CD4-positive, alpha-beta memory T cell (primary cell): ENCODE measurements at regions not wholly inside any gene's neighbourhood (a gene's known extent, or its start where the extent isn't known, plus 50 kb on each side); places are given as distances from the start of the nearest gene placed in this dataset.

Experiments
- CTCF ChIA-PET: fragments of 350-600 bp; sonication (Branson Sonifier 250); formaldehyde crosslinking; loops from one replicate; lab custom pipeline; 2021; ENCODE audit warnings: inconsistent platforms; ENCODE audit not compliant: partially characterized antibody; lab: Charles Lee
- POLR2A ChIA-PET: fragments of 350-600 bp; sonication (Branson Sonifier 250); formaldehyde crosslinking; loops from one replicate; lab custom pipeline; 2021; ENCODE audit not compliant: partially characterized antibody; lab: Charles Lee
- DNase-seq, 5 donors: peaks; one replicate each; pipeline versions ENCODE4 v3.0.0 to v3.0.0-alpha.2; 2020 to 2022; ENCODE audit warnings: mixed read lengths in 1 of 5
- H3K27ac ChIP-seq: one replicate; pipeline ENCODE4 v1.7.0; 2013; ENCODE audit warnings: low read depth, low read length
- H3K27me3 ChIP-seq: 2 replicates; pipeline ENCODE4 v1.7.0; 2013; ENCODE audit warnings: mild to moderate bottlenecking, low read length, moderate library complexity; ENCODE audit not compliant: insufficient read depth
- H3K36me3 ChIP-seq: 2 replicates; pipeline ENCODE4 v1.7.0; 2013; ENCODE audit warnings: mild to moderate bottlenecking, low read length, moderate library complexity; ENCODE audit not compliant: insufficient read depth
- H3K4me1 ChIP-seq: 2 replicates; pipeline ENCODE4 v1.7.0; 2013; ENCODE audit warnings: mild to moderate bottlenecking, low read length, moderate library complexity; ENCODE audit not compliant: insufficient read depth
- H3K4me3 ChIP-seq, 2 donors: one replicate each; pipeline ENCODE4 v1.7.0; 2013; ENCODE audit warnings: low read length in 2 of 2, mild to moderate bottlenecking in 1 of 2
- H3K9me3 ChIP-seq, 2 donors: one replicate each; pipeline ENCODE4 v1.7.0; 2013; ENCODE audit warnings: low read length in 2 of 2, control low read depth in 1 of 2; ENCODE audit not compliant: control insufficient read depth in 1 of 2
- H3K27ac Mint-ChIP-seq, 7 donors: one replicate each; pipeline ENCODE4 v1.8.0; 2020 to 2021; ENCODE audit warnings: mixed read lengths in 7 of 7, mild to moderate bottlenecking in 6 of 7, inconsistent platforms in 3 of 7, moderate library complexity in 3 of 7
- H3K27me3 Mint-ChIP-seq, 2 donors: one replicate each; pipeline ENCODE4 v1.8.0; 2020 to 2021; ENCODE audit warnings: mixed read lengths in 2 of 2
- H3K36me3 Mint-ChIP-seq, 2 donors: one replicate each; pipeline ENCODE4 v1.8.0; 2020 to 2021; ENCODE audit warnings: mixed read lengths in 2 of 2, inconsistent platforms in 1 of 2, mild to moderate bottlenecking in 1 of 2
- H3K4me1 Mint-ChIP-seq, 4 donors: one replicate each; pipeline ENCODE4 v1.8.0; 2020 to 2021; ENCODE audit warnings: mixed read lengths in 4 of 4, mild to moderate bottlenecking in 1 of 4
- H3K4me3 Mint-ChIP-seq, 8 donors: one replicate each; pipeline ENCODE4 v1.8.0; 2020 to 2021; ENCODE audit warnings: mixed read lengths in 8 of 8, mild to moderate bottlenecking in 7 of 8, moderate library complexity in 6 of 8, inconsistent platforms in 3 of 8
- H3K9me3 Mint-ChIP-seq, 8 donors: one replicate each; pipeline ENCODE4 v1.8.0; 2020 to 2021; ENCODE audit warnings: mixed read lengths in 8 of 8, mild to moderate bottlenecking in 5 of 8, inconsistent platforms in 3 of 8, moderate library complexity in 1 of 8
- intact Hi-C: fragments of 100-400 bp; cut with micrococcal nuclease; formaldehyde crosslinking; loops from one replicate; pipeline ENCODE4 v1.15.1; 2023

GRCh38 chr4:71259911-71260331 lies 78.9 kb upstream of the SLC4A4 start:
- Mint-ChIP-seq H3K4me1 (peaks cover 5 to 15% (median 8%) of the 10 kb centered on the region in 4 donors), H3K36me3 (no peaks in the 10 kb centered on the region), H3K4me3 (no peak overlapping the region), H3K9me3 (no peaks in the 10 kb centered on the region), H3K27ac (no peak overlapping the region), H3K27me3 (peaks cover 0 to 3% of the 10 kb centered on the region in 2 donors)
- Histone ChIP-seq H3K4me1 (peaks cover 9% of the 10 kb centered on the region), H3K4me3 (no peak overlapping the region), H3K36me3 (no peaks in the 10 kb centered on the region), H3K9me3 (no peaks in the 10 kb centered on the region), H3K27me3 (no peaks in the 10 kb centered on the region), H3K27ac (no peak overlapping the region)
- ChIA-PET POLR2A (no interaction called here), CTCF (no interaction called here)
- intact Hi-C loops, result no loop called here
- DNase-seq, result no peak

- H3K27me3 ChIP-seq, result no peaks in the 10 kb centered on the region
- peaks cover 9% of the 10 kb centered on the region for H3K4me1 ChIP-seq
- Mint-ChIP-seq H3K27me3 (peaks cover 0 to 3% of the 10 kb centered on the region in 2 donors), H3K9me3 (no peaks in the 10 kb centered on the region), H3K4me1 (peaks cover 5 to 15% (median 8%) of the 10 kb centered on the region in 4 donors), H3K4me3 (no peak overlapping the region), H3K36me3 (no peaks in the 10 kb centered on the region), H3K27ac (no peak overlapping the region)
- H3K9me3 ChIP-seq, result no peaks in the 10 kb centered on the region
- H3K36me3 ChIP-seq, result no peaks in the 10 kb centered on the region
- H3K27ac ChIP-seq, result no peak overlapping the region
- intact Hi-C loops, result no loop called here
- ChIA-PET CTCF (no interaction called here), POLR2A (no interaction called here)
- DNase-seq, result no peak
- H3K4me3 ChIP-seq, result no peak overlapping the region
Measured at GRCh38 chr4:71260544-71260943, 78.3 kb upstream of the SLC4A4 start.

GRCh38 chr4:71261001-71261400 lies 77.8 kb upstream of the SLC4A4 start:
- intact Hi-C loops, result no loop called here
- no peaks in the 10 kb centered on the region for H3K27me3 ChIP-seq
- Mint-ChIP-seq H3K9me3 (no peaks in the 10 kb centered on the region), H3K27me3 (peaks cover 0 to 3% of the 10 kb centered on the region in 2 donors), H3K4me1 (peaks cover 5 to 15% (median 8%) of the 10 kb centered on the region in 4 donors), H3K27ac (no peak overlapping the region), H3K4me3 (no peak overlapping the region), H3K36me3 (no peaks in the 10 kb centered on the region)
- no peaks in the 10 kb centered on the region for H3K36me3 ChIP-seq
- H3K9me3 ChIP-seq, result no peaks in the 10 kb centered on the region
- no peak overlapping the region for H3K27ac ChIP-seq
- POLR2A ChIA-PET, result no interaction called here
- CTCF ChIA-PET, result no interaction called here
- DNase-seq, result no peak
- H3K4me1 ChIP-seq, result peaks cover 9% of the 10 kb centered on the region
- no peak overlapping the region for H3K4me3 ChIP-seq

GRCh38 chr4:71261633-71262121 lies 77.1 kb upstream of the SLC4A4 start:
- Histone ChIP-seq H3K27ac (no peak overlapping the region), H3K27me3 (no peaks in the 10 kb centered on the region), H3K4me1 (peaks cover 9% of the 10 kb centered on the region), H3K4me3 (no peak overlapping the region), H3K36me3 (no peaks in the 10 kb centered on the region), H3K9me3 (no peaks in the 10 kb centered on the region)
- H3K27me3 Mint-ChIP-seq, result peaks cover 0 to 2% of the 10 kb centered on the region in 2 donors
- DNase-seq, result peak in 1 of 5 donors; percentile 4
- no peaks in the 10 kb centered on the region for H3K9me3 Mint-ChIP-seq
- intact Hi-C loops, result no loop called here
- ChIA-PET CTCF (no interaction called here), POLR2A (no interaction called here)
- peak overlapping the region in 4 of 8 donors; percentile 0 to 54 (median 15) for H3K4me3 Mint-ChIP-seq
- H3K27ac Mint-ChIP-seq, result no peak overlapping the region
- no peaks in the 10 kb centered on the region for H3K36me3 Mint-ChIP-seq
- peaks cover 5 to 15% (median 8%) of the 10 kb centered on the region in 4 donors for H3K4me1 Mint-ChIP-seq

- CTCF ChIA-PET, result no interaction called here
- H3K4me1 Mint-ChIP-seq, result peaks cover 5 to 15% (median 8%) of the 10 kb centered on the region in 4 donors
- no peak for DNase-seq
- no peak overlapping the region for H3K27ac Mint-ChIP-seq
- Histone ChIP-seq H3K27me3 (no peaks in the 10 kb centered on the region), H3K36me3 (no peaks in the 10 kb centered on the region), H3K27ac (no peak overlapping the region), H3K9me3 (no peaks in the 10 kb centered on the region), H3K4me1 (peaks cover 9% of the 10 kb centered on the region), H3K4me3 (no peak overlapping the region)
- intact Hi-C loops, result no loop called here
- peak overlapping the region in 1 of 8 donors; percentile 54 for H3K4me3 Mint-ChIP-seq
- H3K9me3 Mint-ChIP-seq, result no peaks in the 10 kb centered on the region
- H3K27me3 Mint-ChIP-seq, result peaks cover 0 to 2% of the 10 kb centered on the region in 2 donors
- POLR2A ChIA-PET, result no interaction called here
- H3K36me3 Mint-ChIP-seq, result no peaks in the 10 kb centered on the region
Measured at GRCh38 chr4:71262161-71262560, 76.7 kb upstream of the SLC4A4 start.

GRCh38 chr4:71266090-71266794 lies 72.6 kb upstream of the SLC4A4 start:
- Histone ChIP-seq H3K27me3 (no peaks in the 10 kb centered on the region), H3K27ac (no peak overlapping the region), H3K4me1 (peaks cover 9% of the 10 kb centered on the region), H3K4me3 (no peak overlapping the region), H3K9me3 (no peaks in the 10 kb centered on the region), H3K36me3 (no peaks in the 10 kb centered on the region)
- ChIA-PET POLR2A (no interaction called here), CTCF (no interaction called here)
- no peak for DNase-seq
- H3K9me3 Mint-ChIP-seq, result no peaks in the 10 kb centered on the region
- no peak overlapping the region for H3K27ac Mint-ChIP-seq
- H3K36me3 Mint-ChIP-seq, result no peaks in the 10 kb centered on the region
- no peak overlapping the region for H3K4me3 Mint-ChIP-seq
- intact Hi-C loops, result no loop called here
- peaks cover 5 to 15% (median 8%) of the 10 kb centered on the region in 4 donors for H3K4me1 Mint-ChIP-seq
- no peaks in the 10 kb centered on the region for H3K27me3 Mint-ChIP-seq

- H3K9me3 ChIP-seq, result no peaks in the 10 kb centered on the region
- Mint-ChIP-seq H3K9me3 (no peaks in the 10 kb centered on the region), H3K27me3 (no peaks in the 10 kb centered on the region), H3K27ac (no peak overlapping the region), H3K4me3 (no peak overlapping the region), H3K4me1 (peaks cover 0 to 6% (median under 1%) of the 10 kb centered on the region in 4 donors), H3K36me3 (no peaks in the 10 kb centered on the region)
- H3K4me1 ChIP-seq, result peaks cover 3% of the 10 kb centered on the region
- H3K4me3 ChIP-seq, result no peak overlapping the region
- DNase-seq, result no peak
- ChIA-PET POLR2A (no interaction called here), CTCF (interaction anchor here (1.5 kb wide), 1 partner anchor 10 kb away, joined by 3 read pairs; no protein-coding TSS in a partner anchor)
- H3K27ac ChIP-seq, result no peak overlapping the region
- intact Hi-C loops, result no loop called here
- H3K27me3 ChIP-seq, result no peaks in the 10 kb centered on the region
- no peaks in the 10 kb centered on the region for H3K36me3 ChIP-seq
Measured at GRCh38 chr4:71267244-71267643, 71.6 kb upstream of the SLC4A4 start.
